Fibroblast of mammary gland (primary cell): ENCODE measurements at regions not wholly inside any gene's neighbourhood (a gene's known extent, or its start where the extent isn't known, plus 50 kb on each side); places are given as distances from the start of the nearest gene placed in this dataset.
"Not testable (repeated sequence)": the region's sequence is repeated elsewhere in the genome, so short reads cannot be mapped to it uniquely, and the experiment has no call there.

Experiments used
- DNase-seq: peaks from one replicate; pipeline ENCODE4 v3.0.0-alpha.2; 2010; ENCODE audit warnings: low read depth
- H3K4me3 ChIP-seq: 2 replicates; pipeline ENCODE4 v1.5.1; 2011; ENCODE audit warnings: low read depth, mild to moderate bottlenecking, low read length, moderate library complexity; ENCODE audit not compliant: control insufficient read depth
- TF ChIP-seq, protein P1 (sequence below): conservative IDR thresholded peaks from 2 replicates; pipeline ENCODE4 v1.5.1; 2011; ENCODE audit warnings: low read depth, low read length, inconsistent platforms; ENCODE audit not compliant: control insufficient read depth, insufficient read depth

DNA sequence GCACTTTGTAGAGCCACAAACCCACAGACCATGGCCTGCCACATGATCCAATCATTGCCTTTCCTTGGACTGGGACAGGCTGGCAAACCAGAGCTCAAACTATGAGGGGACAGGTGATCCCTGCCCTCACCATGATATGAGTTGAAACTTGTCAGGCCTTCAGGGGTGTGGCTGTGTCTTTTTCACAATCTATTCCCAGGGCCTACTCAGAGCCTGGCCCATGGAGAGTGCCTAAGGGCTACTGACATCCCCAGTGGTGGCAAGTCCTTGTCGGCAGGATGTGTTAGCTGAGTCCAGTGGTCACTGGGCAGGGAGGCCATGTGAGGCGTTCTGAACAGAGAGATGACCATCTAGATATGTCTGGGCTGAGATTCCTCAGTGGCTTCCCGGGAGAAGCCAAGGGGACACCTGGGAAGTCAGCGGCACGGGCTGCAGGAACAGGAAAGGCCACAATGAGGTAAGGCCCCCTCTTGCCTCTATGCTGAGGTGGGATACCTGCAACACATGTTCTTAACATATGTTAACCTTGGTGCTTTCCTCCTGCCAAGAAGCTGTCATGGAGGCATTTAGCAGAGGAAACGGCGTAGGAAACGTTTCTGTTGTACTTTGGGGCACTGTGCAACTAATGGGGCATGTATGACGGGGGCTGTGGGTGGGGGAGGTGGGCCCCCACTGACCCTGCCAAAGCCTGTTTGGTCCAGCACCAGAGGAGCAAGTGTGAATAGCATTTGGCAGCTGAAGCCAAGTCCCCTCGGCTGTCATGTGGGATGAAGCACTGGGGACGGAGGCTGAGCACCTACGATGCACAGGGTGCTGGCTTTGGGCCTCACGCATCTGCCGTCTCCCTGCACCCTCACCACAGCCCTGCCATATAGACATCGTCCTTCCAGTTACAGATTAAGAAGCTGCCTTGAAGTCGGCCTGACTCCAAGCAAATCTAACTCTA is 384.0 kb downstream of the RPS24 start:
- TF ChIP-seq, protein P1, sequence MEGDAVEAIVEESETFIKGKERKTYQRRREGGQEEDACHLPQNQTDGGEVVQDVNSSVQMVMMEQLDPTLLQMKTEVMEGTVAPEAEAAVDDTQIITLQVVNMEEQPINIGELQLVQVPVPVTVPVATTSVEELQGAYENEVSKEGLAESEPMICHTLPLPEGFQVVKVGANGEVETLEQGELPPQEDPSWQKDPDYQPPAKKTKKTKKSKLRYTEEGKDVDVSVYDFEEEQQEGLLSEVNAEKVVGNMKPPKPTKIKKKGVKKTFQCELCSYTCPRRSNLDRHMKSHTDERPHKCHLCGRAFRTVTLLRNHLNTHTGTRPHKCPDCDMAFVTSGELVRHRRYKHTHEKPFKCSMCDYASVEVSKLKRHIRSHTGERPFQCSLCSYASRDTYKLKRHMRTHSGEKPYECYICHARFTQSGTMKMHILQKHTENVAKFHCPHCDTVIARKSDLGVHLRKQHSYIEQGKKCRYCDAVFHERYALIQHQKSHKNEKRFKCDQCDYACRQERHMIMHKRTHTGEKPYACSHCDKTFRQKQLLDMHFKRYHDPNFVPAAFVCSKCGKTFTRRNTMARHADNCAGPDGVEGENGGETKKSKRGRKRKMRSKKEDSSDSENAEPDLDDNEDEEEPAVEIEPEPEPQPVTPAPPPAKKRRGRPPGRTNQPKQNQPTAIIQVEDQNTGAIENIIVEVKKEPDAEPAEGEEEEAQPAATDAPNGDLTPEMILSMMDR = no peak
- no peak overlapping the region for H3K4me3 ChIP-seq
- DNase-seq = no peak

DNA sequence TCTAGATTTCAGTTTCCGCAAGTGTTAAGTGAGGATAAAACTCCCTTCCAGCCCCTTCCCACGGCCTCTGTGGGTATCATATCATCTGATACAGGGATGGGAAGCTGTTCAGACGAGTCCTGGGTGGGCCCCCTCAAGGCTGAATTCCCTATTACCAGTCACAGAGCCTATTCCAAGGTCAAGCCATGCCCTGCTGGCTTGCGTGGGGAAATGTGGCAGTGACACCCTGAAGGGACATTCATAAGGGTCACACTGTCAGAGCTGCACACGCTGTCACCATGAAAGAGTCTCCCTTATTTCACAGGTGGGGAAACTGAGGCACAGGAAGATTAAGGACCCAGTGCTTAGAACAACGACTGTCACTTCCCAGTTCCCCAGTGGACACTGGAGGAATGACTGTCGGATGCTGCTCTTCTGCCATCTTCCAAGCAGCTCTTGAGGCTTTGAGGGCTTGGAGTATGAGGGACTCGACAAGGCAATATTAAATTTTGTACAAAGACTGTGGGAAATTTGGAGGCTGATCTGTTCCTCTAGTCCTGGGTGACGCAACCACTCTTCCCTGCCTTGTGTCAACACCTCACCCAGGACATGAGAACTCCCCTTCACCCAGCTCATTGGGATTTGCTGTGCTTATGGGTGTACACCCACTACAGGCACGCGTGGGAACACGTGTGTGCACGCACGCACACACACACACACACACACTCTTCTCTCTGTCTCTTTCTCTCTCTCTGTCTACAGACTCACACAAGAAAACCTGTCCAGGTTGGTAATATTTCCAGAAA is 386.0 kb downstream of the RPS24 start:
- no peak for DNase-seq
- TF ChIP-seq, protein P1 = no peak
- H3K4me3 ChIP-seq = no peak overlapping the region

DNA sequence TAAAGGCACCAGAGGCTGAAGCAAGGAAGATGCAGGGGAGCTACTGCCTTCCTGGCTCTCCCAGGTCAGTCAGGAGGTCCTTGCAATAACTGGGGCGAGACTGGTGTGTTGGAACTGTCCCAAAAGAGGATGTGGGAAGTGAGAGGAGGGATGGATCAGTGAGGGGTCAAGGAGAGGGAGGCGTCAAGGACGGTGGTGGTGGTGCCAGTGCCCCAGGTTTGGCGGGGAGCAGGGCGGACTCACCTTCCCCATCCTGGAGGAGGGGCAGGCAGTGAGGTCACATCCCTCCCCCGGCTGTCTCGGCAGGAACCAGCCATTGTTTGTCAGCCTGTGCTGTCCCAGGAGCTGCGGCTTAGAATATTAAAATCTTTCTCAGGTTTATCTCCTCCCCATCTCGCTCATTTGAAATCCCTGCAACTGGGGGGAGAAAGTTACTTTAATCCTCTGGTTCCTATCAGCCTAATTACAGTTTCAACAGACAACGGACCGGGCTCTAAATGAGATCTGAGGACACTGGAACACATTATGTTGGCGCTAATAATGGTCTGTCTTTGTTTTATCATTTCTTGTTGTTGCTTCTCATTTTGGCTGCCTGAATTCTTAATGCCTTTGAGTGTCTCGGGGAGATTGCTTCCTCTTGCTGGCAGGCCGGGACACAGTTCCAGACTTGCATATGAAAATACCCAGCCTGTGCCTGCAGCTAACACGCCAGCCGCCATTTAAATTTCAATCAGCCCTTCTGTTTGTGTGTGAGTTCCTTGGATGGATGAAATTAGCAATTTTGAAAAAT is 387.5 kb downstream of the RPS24 start:
- no peak overlapping the region for H3K4me3 ChIP-seq
- TF ChIP-seq, protein P1 = no peak
- DNase-seq = no peak

DNA sequence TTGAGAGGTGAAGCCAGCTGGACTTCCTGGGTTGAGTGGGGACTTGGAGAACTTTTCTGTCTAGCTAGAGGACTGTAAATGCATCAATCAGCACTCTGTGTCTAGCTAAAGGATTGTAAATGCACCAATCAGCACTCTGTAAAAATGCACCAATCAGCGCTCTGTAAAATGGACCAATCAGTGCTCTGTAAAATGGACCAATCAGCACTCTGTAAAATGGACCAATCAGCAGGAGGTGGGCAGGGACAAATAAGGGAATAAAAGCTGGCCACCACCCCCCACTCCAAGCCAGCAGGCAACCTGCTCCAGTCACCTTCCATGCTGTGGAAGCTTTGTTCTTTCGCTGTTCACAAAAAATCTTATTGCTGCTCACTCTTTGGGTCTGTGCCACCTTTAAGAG is 390.4 kb downstream of the RPS24 start:
- not testable (repeated sequence) for DNase-seq, H3K4me3 ChIP-seq

DNA sequence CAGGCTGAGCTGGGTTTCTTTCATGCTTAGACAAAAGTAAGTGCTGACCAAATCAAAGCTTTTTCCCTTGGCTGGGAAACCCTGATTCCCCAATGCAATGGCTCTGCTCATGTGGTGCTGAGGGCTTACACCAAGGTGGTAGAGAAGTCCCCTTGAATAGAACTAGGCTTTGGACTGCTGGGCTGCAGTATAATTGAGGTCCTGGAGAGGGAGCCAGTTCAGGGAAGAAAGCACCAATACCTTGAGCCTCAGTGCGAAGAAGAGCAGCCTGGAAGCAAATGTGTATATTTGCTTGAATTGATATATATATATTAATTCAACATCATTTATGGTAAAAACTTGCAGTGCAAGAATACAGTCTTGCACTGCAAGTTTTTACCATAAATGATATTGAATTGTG is 391.1 kb downstream of the RPS24 start:
- DNase-seq = peak; percentile 12
- H3K4me3 ChIP-seq = no peak overlapping the region
- TF ChIP-seq, protein P1 = peak; percentile 24

DNA sequence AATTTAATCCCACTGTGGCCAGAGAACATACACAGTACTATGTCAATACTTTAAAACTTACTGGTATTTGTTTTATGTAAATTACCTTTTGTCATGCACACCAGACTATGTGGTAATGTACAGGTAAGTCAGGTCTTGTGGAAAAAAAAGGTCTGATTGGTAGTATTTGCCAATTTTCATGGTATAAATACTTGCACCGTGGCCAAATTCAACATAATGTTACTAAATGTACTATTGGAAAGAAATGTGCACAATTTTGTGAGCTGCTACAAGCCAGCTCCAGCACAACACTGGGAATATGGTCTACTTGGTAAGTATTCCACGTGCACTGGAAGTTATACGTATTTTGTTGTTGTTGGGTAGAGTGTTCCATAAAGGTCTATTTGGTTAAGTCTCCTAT is 392.5 kb downstream of the RPS24 start:
- TF ChIP-seq, protein P1 = no peak
- no peak overlapping the region for H3K4me3 ChIP-seq
- no peak for DNase-seq
